Trophoblast cell (in vitro differentiated cells and primary cell): ENCODE measurements at regions not wholly inside any gene's neighbourhood (a gene's known extent, or its start where the extent isn't known, plus 50 kb on each side); places are given as distances from the start of the nearest gene placed in this dataset.

Experiments used
- DNase-seq, 2 donors: peaks; one replicate each; pipeline ENCODE4 v3.0.0-alpha.2; 2016
- H2AFZ ChIP-seq: 2 replicates; pipeline ENCODE4 v1.6.1; 2013; ENCODE audit warnings: low read length, moderate library complexity, mild to moderate bottlenecking; ENCODE audit not compliant: insufficient read depth, poor library complexity
- H2AK5ac ChIP-seq: 2 replicates; pipeline ENCODE4 v1.6.1; 2013; ENCODE audit warnings: mild to moderate bottlenecking, low read length
- H2BK120ac ChIP-seq: 2 replicates; pipeline ENCODE4 v1.6.1; 2013; ENCODE audit warnings: low read length, mild to moderate bottlenecking, moderate library complexity; ENCODE audit not compliant: insufficient read depth, poor library complexity
- H2BK12ac ChIP-seq: 2 replicates; pipeline ENCODE4 v1.6.1; 2013; ENCODE audit warnings: mild to moderate bottlenecking, low read length, moderate library complexity
- H2BK5ac ChIP-seq: 2 replicates; pipeline ENCODE4 v1.6.1; 2013; ENCODE audit warnings: low read length, low read depth, moderate library complexity, mild to moderate bottlenecking; ENCODE audit not compliant: poor library complexity
- H3K14ac ChIP-seq: 2 replicates; pipeline ENCODE4 v1.6.1; 2013; ENCODE audit warnings: mild to moderate bottlenecking, low read length
- H3K18ac ChIP-seq: 2 replicates; pipeline ENCODE4 v1.6.1; 2013; ENCODE audit warnings: mild to moderate bottlenecking, low read length
- H3K23ac ChIP-seq: 2 replicates; pipeline ENCODE4 v1.6.1; 2013; ENCODE audit warnings: low read length
- H3K27ac ChIP-seq: 2 replicates; pipeline ENCODE4 v1.5.1; 2013; ENCODE audit warnings: low read depth, mild to moderate bottlenecking, inconsistent platforms, low read length, moderate library complexity
- H3K27me3 ChIP-seq: 2 replicates; pipeline ENCODE4 v1.6.1; 2013; ENCODE audit warnings: inconsistent platforms, mild to moderate bottlenecking, low read length, moderate library complexity; ENCODE audit not compliant: insufficient read depth
- H3K36me3 ChIP-seq, 2 experiments: 1 replicate in 1 of 2; 2 replicates in 1 of 2; pipeline ENCODE4 v1.6.1; 2013; ENCODE audit warnings: low read length in 2 of 2, mild to moderate bottlenecking in 2 of 2, moderate library complexity in 1 of 2; ENCODE audit not compliant: insufficient read depth in 2 of 2, control insufficient read depth in 1 of 2
- H3K4ac ChIP-seq: 2 replicates; pipeline ENCODE4 v1.6.1; 2013; ENCODE audit warnings: low read depth, mild to moderate bottlenecking, low read length, moderate library complexity
- H3K4me1 ChIP-seq, 2 experiments: 1 replicate in 1 of 2; 2 replicates in 1 of 2; pipeline ENCODE4 v1.6.1; 2013; ENCODE audit warnings: low read length in 2 of 2, mild to moderate bottlenecking in 2 of 2, moderate library complexity in 1 of 2; ENCODE audit not compliant: insufficient read depth in 2 of 2, control insufficient read depth in 1 of 2
- H3K4me2 ChIP-seq: 2 replicates; pipeline ENCODE4 v1.6.1; 2013; ENCODE audit warnings: inconsistent platforms, mild to moderate bottlenecking, low read length, moderate library complexity
- H3K4me3 ChIP-seq: 2 replicates; pipeline ENCODE4 v1.5.1; 2013; ENCODE audit warnings: mild to moderate bottlenecking, low read depth, low read length, inconsistent platforms
- H3K79me1 ChIP-seq: one replicate; pipeline ENCODE4 v1.6.1; 2013; ENCODE audit warnings: low read length
- H3K79me2 ChIP-seq: 2 replicates; pipeline ENCODE4 v1.6.1; 2013; ENCODE audit warnings: low read length, mild to moderate bottlenecking; ENCODE audit not compliant: control insufficient read depth, insufficient read depth, poor library complexity
- H3K9ac ChIP-seq: 2 replicates; pipeline ENCODE4 v1.6.1; 2013; ENCODE audit warnings: mild to moderate bottlenecking, low read length
- H3K9me3 ChIP-seq: 2 replicates; pipeline ENCODE4 v1.6.1; 2013; ENCODE audit warnings: low read depth, mild to moderate bottlenecking, control low read depth, inconsistent platforms, low read length; ENCODE audit not compliant: insufficient read depth
- H4K12ac ChIP-seq: 2 replicates; pipeline ENCODE4 v1.6.1; 2013; ENCODE audit warnings: low read depth, mild to moderate bottlenecking, low read length, moderate library complexity
- H4K8ac ChIP-seq: 2 replicates; pipeline ENCODE4 v1.6.1; 2013; ENCODE audit warnings: low read depth, mild to moderate bottlenecking, low read length, moderate library complexity
- H4K91ac ChIP-seq: one replicate; pipeline ENCODE4 v1.6.1; 2013; ENCODE audit warnings: low read depth, mild to moderate bottlenecking, low read length, moderate library complexity
- WGBS: extraction: QIAGEN DNeasy Blood & Tissue Kit; methylation state at CpG from one replicate; pipeline ENCODE4 v1.1.7; 2013; ENCODE audit warnings: missing lambda C conversion rate; ENCODE audit not compliant: insufficient read length, insufficient coverage; ENCODE audit errors: extremely low coverage; 5-methylcytosine and 5-hydroxymethylcytosine counted together

DNA sequence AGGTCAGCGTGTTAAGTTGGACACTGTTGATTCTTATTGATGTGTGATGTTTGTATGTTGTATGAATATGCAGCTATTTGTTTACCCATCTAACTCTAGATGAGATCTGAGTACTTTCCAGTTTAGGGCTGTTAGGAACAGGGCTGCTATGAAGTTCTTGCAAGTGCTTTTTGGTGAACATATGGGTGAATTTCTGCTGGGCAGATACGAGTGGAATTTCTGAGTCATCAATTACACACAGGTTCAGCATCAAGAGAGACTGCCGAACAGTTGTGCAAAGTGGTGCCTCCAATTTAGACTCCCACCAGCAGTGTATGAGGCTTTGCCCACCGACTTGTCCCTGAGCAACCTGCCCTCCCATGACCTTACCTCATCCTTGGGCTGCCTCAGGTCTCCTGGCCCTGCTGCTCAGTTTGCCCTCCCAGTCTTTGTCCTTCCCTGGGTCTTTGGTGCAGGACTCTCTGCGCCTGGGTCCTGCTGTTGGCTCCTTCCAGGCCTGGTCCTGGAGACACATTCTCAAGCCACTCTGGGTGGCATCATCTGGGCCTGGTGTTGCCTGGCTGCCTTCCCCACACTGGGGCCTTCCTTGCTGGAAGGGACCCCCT is 343.6 kb downstream of the PTPRU start:
- peak in 1 of 2 donors; percentile 27 for DNase-seq
- H3K23ac ChIP-seq = no peak overlapping the region
- H2BK12ac ChIP-seq = no peak overlapping the region
- H3K18ac ChIP-seq = no peak overlapping the region
- no peaks in the 10 kb centered on the region for H3K9me3 ChIP-seq
- no peak overlapping the region for H3K4ac ChIP-seq
- no peak overlapping the region for H3K4me2 ChIP-seq
- no peak overlapping the region for H4K12ac ChIP-seq
- H3K36me3 ChIP-seq = no peaks in the 10 kb centered on the region
- H4K8ac ChIP-seq = no peak overlapping the region
- H2BK120ac ChIP-seq = no peak overlapping the region
- H3K79me1 ChIP-seq = no peaks in the 10 kb centered on the region
- H3K9ac ChIP-seq = no peak overlapping the region
- H3K4me3 ChIP-seq = no peak overlapping the region
- H2BK5ac ChIP-seq = no peak overlapping the region
- H2AK5ac ChIP-seq = no peak overlapping the region
- H4K91ac ChIP-seq = no peak overlapping the region
- H3K27ac ChIP-seq = no peak overlapping the region
- no peaks in the 10 kb centered on the region for H3K27me3 ChIP-seq
- H3K14ac ChIP-seq = no peak overlapping the region
- no peak overlapping the region for H2AFZ ChIP-seq
- no CpG with 5 or more reads among the region's 5 CpGs for WGBS
- H3K79me2 ChIP-seq = no peaks in the 10 kb centered on the region
- no peaks in the 10 kb centered on the region for H3K4me1 ChIP-seq

DNA sequence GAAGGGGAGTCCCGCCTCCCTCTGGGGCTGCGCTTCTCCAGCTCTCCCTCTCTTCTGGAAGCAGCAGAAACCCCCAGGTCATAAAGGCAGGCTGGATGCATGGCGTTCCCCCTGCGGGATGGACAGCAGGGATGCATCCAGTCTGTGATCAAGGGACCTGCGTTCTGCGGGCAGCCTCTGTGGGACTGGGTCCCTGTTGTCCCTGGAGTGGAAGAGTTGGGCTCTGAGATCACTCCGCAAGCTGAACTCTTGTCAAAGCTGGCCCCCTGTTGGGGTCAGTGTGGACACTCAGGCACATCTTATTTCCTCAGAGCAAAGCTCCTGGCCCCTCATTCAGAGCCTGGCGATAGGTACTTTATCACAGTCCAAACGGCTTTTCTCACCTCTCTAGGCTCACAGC is 341.2 kb downstream of the PTPRU start:
- no peak overlapping the region for H3K4me2 ChIP-seq
- no peak overlapping the region for H3K4me3 ChIP-seq
- no peak overlapping the region for H3K4ac ChIP-seq
- H3K36me3 ChIP-seq = no peaks in the 10 kb centered on the region
- no peak for DNase-seq
- no peak overlapping the region for H3K9ac ChIP-seq
- no peaks in the 10 kb centered on the region for H3K9me3 ChIP-seq
- H2BK12ac ChIP-seq = no peak overlapping the region
- H3K18ac ChIP-seq = no peak overlapping the region
- no peaks in the 10 kb centered on the region for H3K79me2 ChIP-seq
- H2AK5ac ChIP-seq = no peak overlapping the region
- no peaks in the 10 kb centered on the region for H3K27me3 ChIP-seq
- no peak overlapping the region for H4K91ac ChIP-seq
- no peak overlapping the region for H2AFZ ChIP-seq
- no peak overlapping the region for H2BK120ac ChIP-seq
- H4K12ac ChIP-seq = no peak overlapping the region
- no peak overlapping the region for H2BK5ac ChIP-seq
- no peaks in the 10 kb centered on the region for H3K4me1 ChIP-seq
- WGBS = no CpG with 5 or more reads among the region's 9 CpGs
- H3K27ac ChIP-seq = no peak overlapping the region
- no peaks in the 10 kb centered on the region for H3K79me1 ChIP-seq
- no peak overlapping the region for H4K8ac ChIP-seq
- no peak overlapping the region for H3K14ac ChIP-seq
- H3K23ac ChIP-seq = no peak overlapping the region

DNA sequence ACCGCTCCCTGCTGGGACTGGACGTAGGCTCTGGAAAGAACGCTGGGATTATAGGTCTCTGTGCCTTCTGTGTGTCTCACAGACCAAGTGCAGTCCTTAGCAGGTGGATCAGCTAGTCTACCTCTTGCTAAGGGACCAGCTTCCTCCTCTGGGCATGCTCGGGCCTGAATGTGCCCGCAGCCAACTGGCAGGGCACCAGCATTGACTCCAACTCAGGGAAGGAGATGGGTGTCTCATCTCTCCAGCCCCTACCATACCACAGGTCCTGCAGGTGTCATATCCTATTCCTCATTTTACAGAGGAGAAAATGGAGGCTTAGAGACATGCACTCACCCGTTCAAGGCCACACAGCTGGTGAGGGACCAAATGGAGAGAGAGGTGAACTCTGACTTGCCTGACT is 340.2 kb downstream of the PTPRU start:
- H2AFZ ChIP-seq = no peak overlapping the region
- H2AK5ac ChIP-seq = no peak overlapping the region
- no peak overlapping the region for H3K9ac ChIP-seq
- no peak overlapping the region for H3K14ac ChIP-seq
- no peak overlapping the region for H4K12ac ChIP-seq
- no peak overlapping the region for H3K4ac ChIP-seq
- H3K9me3 ChIP-seq = no peaks in the 10 kb centered on the region
- H3K27me3 ChIP-seq = no peaks in the 10 kb centered on the region
- no peak overlapping the region for H2BK12ac ChIP-seq
- no peak overlapping the region for H2BK5ac ChIP-seq
- H3K23ac ChIP-seq = no peak overlapping the region
- no peak overlapping the region for H3K4me2 ChIP-seq
- H4K91ac ChIP-seq = no peak overlapping the region
- H4K8ac ChIP-seq = no peak overlapping the region
- DNase-seq = no peak
- H3K18ac ChIP-seq = no peak overlapping the region
- no peak overlapping the region for H3K27ac ChIP-seq
- no CpG with 5 or more reads among the region's 6 CpGs for WGBS
- H3K4me1 ChIP-seq = no peaks in the 10 kb centered on the region
- H3K36me3 ChIP-seq = no peaks in the 10 kb centered on the region
- no peaks in the 10 kb centered on the region for H3K79me2 ChIP-seq
- H3K79me1 ChIP-seq = no peaks in the 10 kb centered on the region
- H3K4me3 ChIP-seq = no peak overlapping the region
- H2BK120ac ChIP-seq = no peak overlapping the region

DNA sequence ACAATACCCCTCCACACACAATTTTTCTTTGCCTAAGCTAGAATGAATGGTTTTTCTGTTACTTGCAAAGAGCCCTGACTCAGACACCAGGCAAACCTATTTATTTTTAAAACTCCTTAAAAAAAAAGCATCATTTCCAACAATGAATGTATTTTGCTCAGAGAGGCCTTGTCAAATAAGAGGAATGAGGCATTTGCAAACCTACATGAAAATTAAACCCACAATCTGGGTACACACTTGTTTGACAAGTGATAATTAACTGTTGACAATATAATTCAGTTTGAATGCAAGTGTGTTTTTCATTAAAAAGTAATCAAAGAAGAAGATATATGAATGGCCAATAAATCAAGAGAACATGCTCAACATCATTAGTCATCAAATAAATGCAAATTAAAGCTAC is 339.5 kb downstream of the PTPRU start:
- Histone ChIP-seq H3K4me1 (no peaks in the 10 kb centered on the region), H2AK5ac (no peak overlapping the region), H4K12ac (no peak overlapping the region), H3K79me1 (no peaks in the 10 kb centered on the region), H3K27ac (no peak overlapping the region), H2BK5ac (no peak overlapping the region), H3K27me3 (no peaks in the 10 kb centered on the region), H3K36me3 (no peaks in the 10 kb centered on the region), H2AFZ (no peak overlapping the region), H3K79me2 (no peaks in the 10 kb centered on the region), H2BK120ac (no peak overlapping the region), H4K8ac (no peak overlapping the region), H3K4me2 (no peak overlapping the region), H3K9me3 (no peaks in the 10 kb centered on the region), H3K23ac (no peak overlapping the region), H4K91ac (no peak overlapping the region), H3K4me3 (no peak overlapping the region), H3K4ac (no peak overlapping the region), H3K18ac (no peak overlapping the region), H3K9ac (no peak overlapping the region), H3K14ac (no peak overlapping the region), H2BK12ac (no peak overlapping the region)
- DNase-seq = no peak
